Coronary artery (tissue), 2 donors: ENCODE measurements at regions not wholly inside any gene's neighbourhood (a gene's known extent, or its start where the extent isn't known, plus 50 kb on each side); places are given as distances from the start of the nearest gene placed in this dataset.
"Not testable (repeated sequence)": the region's sequence is repeated elsewhere in the genome, so short reads cannot be mapped to it uniquely, and the experiment has no call there.

Source experiments
- DNase-seq: peaks from one replicate; pipeline ENCODE4 v3.0.0-alpha.2; 2017; ENCODE audit warnings: low spot score
- H3K27ac ChIP-seq, 2 donors: fragments of 200-600 bp; sonication (generic); one replicate each; pipeline ENCODE4 v1.5.1; 2016 to 2019
- H3K4me3 ChIP-seq: fragments of 200-600 bp; sonication (generic); 2 replicates; pipeline ENCODE4 v1.5.1; 2016; ENCODE audit warnings: mild to moderate bottlenecking, moderate library complexity
- CTCF ChIP-seq: fragments of 200-600 bp; sonication (generic); IDR thresholded peaks from one replicate; pipeline ENCODE4 v1.5.1; 2019; ENCODE audit warnings: antibody characterized with exemption

- DNase-seq = no peak
- Histone ChIP-seq H3K27ac (no peak overlapping the region), H3K4me3 (no peak overlapping the region)
- TF ChIP-seq CTCF = no peak
Measured at GRCh38 chr4:71214578-71214977, 124.2 kb upstream of the SLC4A4 start.

- TF ChIP-seq CTCF = no peak
- DNase-seq = no peak
- Histone ChIP-seq H3K27ac (no peak overlapping the region), H3K4me3 (no peak overlapping the region)
Measured at GRCh38 chr4:71216316-71216959, 122.4 kb upstream of the SLC4A4 start.

- Histone ChIP-seq H3K4me3 (no peak overlapping the region), H3K27ac (no peak overlapping the region)
- TF ChIP-seq CTCF = no peak
- no peak for DNase-seq
Measured at GRCh38 chr4:71217688-71218087, 121.1 kb upstream of the SLC4A4 start.

DNA sequence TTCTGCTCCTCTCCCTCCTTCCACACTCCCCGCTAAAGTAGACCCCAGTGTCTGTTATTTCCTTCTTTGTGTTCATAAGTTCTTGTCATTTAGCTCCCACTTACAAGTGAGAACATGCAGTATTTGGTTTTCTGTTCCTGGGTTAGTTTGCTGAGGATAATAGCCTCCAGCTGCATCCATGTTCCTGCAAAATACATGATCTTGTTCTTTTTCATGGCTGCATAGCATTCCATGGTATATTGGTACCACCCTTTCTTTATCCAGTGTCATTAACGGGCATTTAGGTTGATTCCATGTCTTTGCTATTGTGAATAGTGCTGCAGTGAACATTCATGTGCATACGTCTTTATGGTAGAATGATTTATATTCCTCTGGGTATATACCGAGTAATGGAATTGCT, 118.0 kb upstream of the SLC4A4 start:
- H3K4me3 ChIP-seq, H3K27ac ChIP-seq, DNase-seq: not testable (repeated sequence)

- no peak for DNase-seq
- Histone ChIP-seq H3K27ac (no peak overlapping the region), H3K4me3 (no peak overlapping the region)
- TF ChIP-seq CTCF = no peak
Measured at GRCh38 chr4:71221510-71222466, 117.0 kb upstream of the SLC4A4 start.

DNA sequence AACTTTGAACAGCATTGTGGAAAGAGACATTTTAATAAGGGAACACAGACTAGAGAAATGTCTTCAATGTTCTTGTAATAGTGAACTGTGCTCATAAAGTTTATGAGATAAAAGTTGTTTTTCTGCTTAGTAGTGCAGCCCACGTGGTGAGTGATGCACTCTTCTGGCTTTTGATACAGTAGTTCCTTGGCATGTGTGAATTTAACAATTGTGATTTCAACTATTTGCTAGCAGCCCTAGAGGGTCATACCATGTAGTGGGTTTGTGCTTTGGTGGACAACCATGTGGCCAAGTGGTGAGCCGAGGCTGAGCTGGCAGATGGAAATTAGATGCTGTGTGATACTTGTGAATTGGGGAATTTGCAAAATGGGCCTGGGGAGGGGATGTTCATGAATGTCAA, 116.2 kb upstream of the SLC4A4 start:
- no peak overlapping the region for H3K4me3 ChIP-seq
- TF ChIP-seq CTCF = no peak
- no peak overlapping the region for H3K27ac ChIP-seq
- DNase-seq = no peak

GRCh38 chr4:71229477-71230270, 109.1 kb upstream of the SLC4A4 start:
- TF ChIP-seq CTCF = peak; percentile 39
- Histone ChIP-seq H3K27ac (peak overlapping the region in 1 of 2 donors; percentile 60), H3K4me3 (no peak overlapping the region)
- no peak for DNase-seq
